ENCODE measurements at regions not wholly inside any gene's neighbourhood (a gene's known extent, or its start where the extent isn't known, plus 50 kb on each side); places are given as distances from the start of the nearest gene placed in this dataset.

- H2AFZ ChIP-seq (ENCODE audit: low read depth, low read length), result no peak overlapping the region
- H4K20me1 ChIP-seq (replicated peaks; ENCODE audit: control insufficient read depth, insufficient read depth, low read length), result no peaks in the 10 kb centered on the region
- no peaks in the 10 kb centered on the region for H3K9me1 ChIP-seq (ENCODE audit: control insufficient read depth, insufficient read depth, low read length)
- 0% methylated on average over 1 of the region's 1 CpG for WGBS (ENCODE audit: insufficient coverage, low coverage, missing lambda C conversion rate)
- no peak overlapping the region for H3K27ac ChIP-seq (ENCODE audit: extremely low read depth, low read depth, low read length)
- ATAC-seq (no peak), FAIRE-seq (no peak), DNase-seq (ENCODE audit: extremely low read depth in 1 of 4, low spot score in 3 of 4) (no peak)
- no TSS peak for BruUV-seq (replicated peaks)
- no peaks in the 10 kb centered on the region for H3K36me3 ChIP-seq (ENCODE audit: control insufficient read depth, insufficient read depth, low read length)
- no peak overlapping the region for H3K4me2 ChIP-seq (ENCODE audit: insufficient read depth, low read length)
- H3K27me3 ChIP-seq (ENCODE audit: control insufficient read depth in 2 of 2, insufficient read depth in 2 of 2, low read length in 2 of 2), result no peaks in the 10 kb centered on the region
- in situ Hi-C loops (cut with MboI) (no loop called here), intact Hi-C loops (cut with micrococcal nuclease) (no loop called here)
- no peaks in the 10 kb centered on the region for H3K4me1 ChIP-seq (replicated peaks in 1 of 2; ENCODE audit: control insufficient read depth in 2 of 2, insufficient read depth in 2 of 2, low read length in 2 of 2)
- no peak overlapping the region for H3K4me3 ChIP-seq
- H3K79me2 ChIP-seq (ENCODE audit: control insufficient read depth, insufficient read depth, low read length), result no peaks in the 10 kb centered on the region
- H3K9me3 ChIP-seq (replicated peaks; ENCODE audit: control insufficient read depth, insufficient read depth, low read depth, low read length), result no peaks in the 10 kb centered on the region; the same call in 1 of the 2 replicates
- ChIA-PET CTCF (ENCODE audit: low intra/inter-chr PET ratio) (no interaction called here), POLR2A (no interaction called here)
- no peak overlapping the region for H3K9ac ChIP-seq (ENCODE audit: insufficient read depth in 1 of 2, low read depth in 2 of 2, low read length in 2 of 2)
- TF ChIP-seq NKRF (IDR thresholded peaks at IDR 0.05; ENCODE audit: borderline replicate concordance), result no peak
- TF ChIP-seq NFRKB (IDR thresholded peaks at IDR 0.05; ENCODE audit: low read depth), result no peak
- no peak for TF ChIP-seq ZFP91 (CRISPR knock-in tag; IDR thresholded peaks at IDR 0.05)
- no peak for TF ChIP-seq HDAC2 (IDR thresholded peaks at IDR 0.05)
- no peak for TF ChIP-seq PRPF4 (IDR thresholded peaks at IDR 0.05; ENCODE audit: insufficient read depth, low read depth, low read length, poor library complexity, severe bottlenecking)
- no peak for TF ChIP-seq ZNF184 (CRISPR knock-in tag; IDR thresholded peaks at IDR 0.05)
- no peak for TF ChIP-seq TSHZ1 (CRISPR knock-in tag; IDR thresholded peaks at IDR 0.05)
- no peak for TF ChIP-seq ATF3 (IDR thresholded peaks at IDR 0.05)
- no peak for TF ChIP-seq ATF3 (CRISPR knock-in tag; conservative IDR thresholded peaks at IDR 0.05)
- TF ChIP-seq GABPA (tag; conservative IDR thresholded peaks at IDR 0.05; ENCODE audit: low read depth), result no peak
Measured at GRCh38 chr6:153849072-153849779, 189.8 kb upstream of the OPRM1 start.
